Heart left ventricle (tissue), 16 donors: ENCODE measurements at regions not wholly inside any gene's neighbourhood (a gene's known extent, or its start where the extent isn't known, plus 50 kb on each side); places are given as distances from the start of the nearest gene placed in this dataset.

Experiments used
- ATAC-seq, 4 donors: fragments of 200-7000 bp; cut with Tn5 transposase; one replicate each; pipeline ENCODE4 v1.9.1; 2020 to 2022; ENCODE audit warnings: moderate library complexity in 4 of 4, mild to moderate bottlenecking in 3 of 4, moderate number of reproducible peaks in 1 of 4
- DNase-seq, 5 donors: peaks; one replicate each; pipeline ENCODE4 v3.0.0-alpha.2; 2020
- H3K27ac ChIP-seq, 12 donors: fragments of 200-600 bp; sonication (generic) in 4 of 12; one replicate each; pipeline versions ENCODE4 v1.5.0 to v1.8.0; 2016 to 2022; ENCODE audit warnings: mild to moderate bottlenecking in 2 of 12
- H3K27me3 ChIP-seq, 9 donors: fragments of 200-600 bp; sonication (generic) in 2 of 9; one replicate each; pipeline versions ENCODE4 v1.5.1 to v1.8.0; 2016 to 2022; ENCODE audit warnings: mild to moderate bottlenecking in 3 of 9
- H3K36me3 ChIP-seq, 9 donors: fragments of 200-600 bp; sonication (generic) in 2 of 9; one replicate each; pipeline versions ENCODE4 v1.5.0 to v1.8.0; 2018 to 2022; ENCODE audit warnings: mild to moderate bottlenecking in 2 of 9
- H3K4me1 ChIP-seq, 12 donors: fragments of 200-600 bp; sonication (generic) in 4 of 12; one replicate each; pipeline versions ENCODE4 v1.5.0 to v1.8.0; 2016 to 2022; ENCODE audit warnings: mild to moderate bottlenecking in 3 of 12
- H3K4me3 ChIP-seq, 12 donors: fragments of 200-600 bp; sonication (generic) in 4 of 12; one replicate each; pipeline versions ENCODE4 v1.5.0 to v1.8.0; 2017 to 2022; ENCODE audit warnings: mild to moderate bottlenecking in 9 of 12, moderate library complexity in 4 of 12
- H3K9me3 ChIP-seq, 12 donors: fragments of 200-600 bp; sonication (generic) in 4 of 12; one replicate each; pipeline versions ENCODE4 v1.5.0 to v1.8.0; 2016 to 2022; ENCODE audit warnings: mild to moderate bottlenecking in 1 of 12
- CTCF ChIP-seq, 12 donors: fragments of 200-600 bp; sonication (generic) in 4 of 12; IDR thresholded peaks; one replicate each; pipeline versions ENCODE4 v1.5.0 to v1.8.0; 2018 to 2022; ENCODE audit warnings: antibody characterized with exemption in 12 of 12, mild to moderate bottlenecking in 5 of 12
- POLR2A ChIP-seq, 2 donors: fragments of 450-650 bp; IDR thresholded peaks; one replicate each; pipeline ENCODE4 v1.6.1; 2017; ENCODE audit warnings: antibody characterized with exemption in 2 of 2, mild to moderate bottlenecking in 2 of 2, moderate library complexity in 2 of 2
- WGBS, 4 donors: extraction: QIAGEN DNeasy Blood & Tissue Kit in 2 of 4; methylation state at CpG; one replicate each; pipeline versions ENCODE4 v1.1.5 to v1.1.7; 2013 to 2018; 5-methylcytosine and 5-hydroxymethylcytosine counted together
- intact Hi-C, 10 donors: fragments of 100-400 bp; cut with DNase I; formaldehyde crosslinking; loops; one replicate each; pipeline versions ENCODE4 v1.11.1 to v1.14.2; 2022
- donor health status: ischemic (EF 13 %, LVEDD 7.1; RV severe dilation, severe dysfunction).
- donor health status: healthy with polysubstance abuse.
- donor health status: DM: no; HTN: yes; CAD: no.
- donor health status: DM: no; HTN: no; CAD: no.
- donor health status: ischemic (EF 25% LVEDD 6.9; RV normal size, moderate dysfunction).
- donor health status: ischemic (EF 25% LVEDD 5.7; RV mildly dilated, moderate dysfunction).
- donor health status: healthy.
- donor health status: DM: yes; HTN: yes; CAD: no.
- donor health status: ischemic (EF 35%, LVEDD 5.7; RV mildly dilated, moderate dysfunction).
- donor health status: nonischemic (EF 11% LVEDD 7.7; RV severe dilation, severe dysfunction).
- donor health status: DM: yes; HTN: yes; CAD: no.
- donor health status: PGD.
- donor health status: ischemic (EF 29% LVEDD 5.4; RV normal size, mild dysfunction).
- donor health status: nonischemic (EF 23%, LVEDD 6.1; RV moderate dilation, normal function).

- DNase-seq: no peak
- no peak for TF ChIP-seq CTCF (IDR thresholded peaks at IDR 0.05)
- no peak for TF ChIP-seq POLR2A (IDR thresholded peaks at IDR 0.05)
- no peaks in the 10 kb centered on the region for H3K9me3 ChIP-seq
These were observed 272.2 kb upstream of the ADRA1B start for GRCh38 chr5:159644053-159644452.

GRCh38 chr5:159645179-159645846 lies 271.0 kb upstream of the ADRA1B start:
- TF ChIP-seq POLR2A (IDR thresholded peaks at IDR 0.05) (no peak), CTCF (IDR thresholded peaks at IDR 0.05) (no peak)
- Histone ChIP-seq H3K4me1 (peaks cover 0 to 19% (median 0%) of the 10 kb centered on the region in 12 donors), H3K9me3 (no peaks in the 10 kb centered on the region), H3K4me3 (no peak overlapping the region), H3K27ac (no peak overlapping the region), H3K36me3 (no peaks in the 10 kb centered on the region), H3K27me3 (no peaks in the 10 kb centered on the region)
- intact Hi-C loops: loop anchor here in 1 of 10 donors (10.0 kb wide), 1 partner anchor 269 kb away; the partner anchor contains the start of gene ADRA1B
- WGBS, 4 donors: 50 to 67% (median 63%) methylated on average over 7 of the region's 7 CpGs
- DNase-seq: peak in 1 of 5 donors; percentile 25
- peak in 3 of 4 donors; percentile 16 to 69 (median 40) for ATAC-seq

More at GRCh38 chr5:159644053-159644452, 272.2 kb upstream of the ADRA1B start:
- WGBS, 4 donors: 10 to 25% (median 17%) methylated on average over 1 of the region's 1 CpG
- H3K27ac ChIP-seq: peak overlapping the region in 1 of 12 donors; percentile 23
- ATAC-seq: peak in 2 of 4 donors; percentile 38 to 67
- H3K27me3 ChIP-seq: no peaks in the 10 kb centered on the region
- H3K4me1 ChIP-seq: peaks cover 0 to 19% (median 0%) of the 10 kb centered on the region in 12 donors
- H3K4me3 ChIP-seq: no peak overlapping the region
- H3K36me3 ChIP-seq: no peaks in the 10 kb centered on the region
- intact Hi-C loops: loop anchor here in 3 of 10 donors (5.0 to 10.0 kb wide), 2 partner anchors 37 to 271 kb away; partner anchors contain the start of gene ADRA1B (in 1 of the 3)

- H3K4me3 ChIP-seq: no peak overlapping the region
- no peak for TF ChIP-seq CTCF (IDR thresholded peaks at IDR 0.05)
- TF ChIP-seq POLR2A (IDR thresholded peaks at IDR 0.05): no peak
- DNase-seq (no peak), ATAC-seq (peak; percentile 76 to 84 (median 78))
- H3K36me3 ChIP-seq: no peaks in the 10 kb centered on the region
- WGBS, 4 donors: 40 to 54% (median 44%) methylated on average over 2 of the region's 2 CpGs
- no peaks in the 10 kb centered on the region for H3K27me3 ChIP-seq
- H3K9me3 ChIP-seq: no peaks in the 10 kb centered on the region
- H3K4me1 ChIP-seq: peaks cover 0 to 17% (median 1%) of the 10 kb centered on the region in 12 donors
- intact Hi-C loops: loop anchor here in 2 of 10 donors (10.0 kb wide), 2 partner anchors 136 to 196 kb away; no protein-coding TSS in a partner anchor
- H3K27ac ChIP-seq: peak overlapping the region in 10 of 12 donors; percentile 22 to 79 (median 60)
These were observed 265.5 kb upstream of the ADRA1B start for GRCh38 chr5:159650803-159651202.

GRCh38 chr5:159655757-159656409 lies 260.4 kb upstream of the ADRA1B start:
- peak overlapping the region in 7 of 12 donors; percentile 52 to 81 (median 67) for H3K27ac ChIP-seq
- WGBS, 4 donors: 44 to 61% (median 58%) methylated on average over 3 of the region's 3 CpGs
- no peak overlapping the region for H3K4me3 ChIP-seq
- intact Hi-C loops: loop anchor here in 3 of 10 donors (5.0 to 10.0 kb wide), 4 partner anchors 134 to 209 kb away; no protein-coding TSS in a partner anchor
- ATAC-seq: peak; percentile 44 to 88 (median 64)
- H3K9me3 ChIP-seq: no peaks in the 10 kb centered on the region
- no peaks in the 10 kb centered on the region for H3K36me3 ChIP-seq
- no peak for TF ChIP-seq POLR2A (IDR thresholded peaks at IDR 0.05)
- no peaks in the 10 kb centered on the region for H3K27me3 ChIP-seq
- H3K4me1 ChIP-seq: peaks cover 0 to 20% (median 4%) of the 10 kb centered on the region in 12 donors
- peak in 3 of 5 donors; percentile 23 to 41 (median 25) for DNase-seq
